HEK293 (cell line): ENCODE measurements at regions not wholly inside any gene's neighbourhood (a gene's known extent, or its start where the extent isn't known, plus 50 kb on each side); places are given as distances from the start of the nearest gene placed in this dataset.

Source experiments
- CTCF ChIA-PET: fragments of 350-600 bp; formaldehyde crosslinking; extraction: SDS; loops from one replicate; lab custom pipeline; 2021; ENCODE audit warnings: antibody characterized with exemption; lab: Yijun Ruan, JAX
- POLR2A ChIA-PET: fragments of 300-600 bp; formaldehyde crosslinking; extraction: SDS; loops from one replicate; lab custom pipeline; 2020; ENCODE audit warnings: antibody characterized with exemption, inconsistent platforms; lab: Yijun Ruan, JAX
- H3K27ac ChIP-seq: fragments of 200-500 bp; sonication (Bioruptor generic); 2 replicates; pipeline ENCODE4 v1.5.1; 2014; ENCODE audit warnings: low read depth, low read length, control low read depth, inconsistent platforms; ENCODE audit errors: extremely low read depth
- H3K36me3 ChIP-seq, 2 experiments: fragments of 200-500 bp in 1 of 2; sonication (Bioruptor generic) in 1 of 2; 1 replicate in 1 of 2; 2 replicates in 1 of 2; pipeline ENCODE4 v1.5.1; 2014 to 2017; ENCODE audit warnings: inconsistent platforms in 2 of 2, low read length in 2 of 2; ENCODE audit not compliant: control insufficient read depth in 2 of 2, insufficient read depth in 1 of 2
- H3K4me1 ChIP-seq: fragments of 200-500 bp; sonication (Bioruptor generic); 2 replicates; pipeline ENCODE4 v1.5.1; 2014; ENCODE audit warnings: mild to moderate bottlenecking, low read length, inconsistent platforms; ENCODE audit not compliant: control insufficient read depth, insufficient read depth
- H3K4me3 ChIP-seq: 2 replicates; pipeline ENCODE4 v1.5.1; 2011; ENCODE audit warnings: low read depth, mild to moderate bottlenecking, control low read depth, low read length, moderate library complexity
- H3K9me3 ChIP-seq: fragments of 200-500 bp; sonication (Bioruptor generic); 2 replicates; pipeline ENCODE4 v1.5.1; 2014; ENCODE audit warnings: low read depth, low read length, inconsistent platforms; ENCODE audit not compliant: control insufficient read depth, insufficient read depth
- AEBP2 ChIP-seq: fragments of 450-650 bp; formaldehyde crosslinking; IDR thresholded peaks from 2 replicates; pipeline ENCODE4 v1.5.1; 2016; ENCODE audit warnings: missing biosample characterization, missing genetic modification characterization, borderline replicate concordance
- EGR2 ChIP-seq: fragments of 450-650 bp; formaldehyde crosslinking; IDR thresholded peaks from 2 replicates; pipeline ENCODE4 v1.5.1; 2016; ENCODE audit warnings: low read depth, missing biosample characterization, missing genetic modification characterization
- KLF1 ChIP-seq: fragments of 450-650 bp; formaldehyde crosslinking; IDR thresholded peaks from 2 replicates; pipeline ENCODE4 v1.5.1; 2016; ENCODE audit warnings: missing biosample characterization, missing genetic modification characterization
- PRDM10 ChIP-seq: fragments of 450-650 bp; formaldehyde crosslinking; IDR thresholded peaks from 2 replicates; pipeline ENCODE4 v1.5.1; 2016; ENCODE audit warnings: missing biosample characterization, missing genetic modification characterization
- SALL2 ChIP-seq: fragments of 450-650 bp; formaldehyde crosslinking; IDR thresholded peaks from 2 replicates; pipeline ENCODE4 v1.5.0; 2017; ENCODE audit warnings: missing biosample characterization, mild to moderate bottlenecking, missing genetic modification characterization, borderline replicate concordance
- WT1 ChIP-seq: fragments of 450-650 bp; formaldehyde crosslinking; IDR thresholded peaks from 2 replicates; pipeline ENCODE4 v1.5.1; 2016; ENCODE audit warnings: missing biosample characterization, missing genetic modification characterization
- YY1 ChIP-seq: fragments of 450-650 bp; formaldehyde crosslinking; IDR thresholded peaks from 2 replicates; pipeline ENCODE4 v1.5.1; 2018; ENCODE audit warnings: missing biosample characterization, missing genetic modification characterization
- ZBTB8A ChIP-seq: fragments of 450-650 bp; formaldehyde crosslinking; IDR thresholded peaks from 2 replicates; pipeline ENCODE4 v1.5.1; 2016; ENCODE audit warnings: missing biosample characterization, missing genetic modification characterization
- ZFP3 ChIP-seq: fragments of 450-650 bp; formaldehyde crosslinking; IDR thresholded peaks from 2 replicates; pipeline ENCODE4 v1.5.1; 2016; ENCODE audit warnings: low read depth, missing biosample characterization, missing genetic modification characterization
- ZNF10 ChIP-seq: fragments of 450-650 bp; formaldehyde crosslinking; IDR thresholded peaks from 2 replicates; pipeline ENCODE4 v1.5.1; 2017; ENCODE audit warnings: missing biosample characterization, missing genetic modification characterization
- ZNF133 ChIP-seq: fragments of 450-650 bp; formaldehyde crosslinking; IDR thresholded peaks from 2 replicates; pipeline ENCODE4 v1.5.1; 2016; ENCODE audit warnings: missing biosample characterization, missing genetic modification characterization
- ZNF169 ChIP-seq: fragments of 450-650 bp; formaldehyde crosslinking; IDR thresholded peaks from 2 replicates; pipeline ENCODE4 v1.5.1; 2016; ENCODE audit warnings: missing biosample characterization, missing genetic modification characterization
- ZNF280D ChIP-seq: fragments of 450-650 bp; formaldehyde crosslinking; IDR thresholded peaks from 2 replicates; pipeline ENCODE4 v1.5.1; 2016; ENCODE audit warnings: missing biosample characterization, missing genetic modification characterization
- ZNF426 ChIP-seq: fragments of 450-650 bp; formaldehyde crosslinking; IDR thresholded peaks from 2 replicates; pipeline ENCODE4 v1.5.1; 2017; ENCODE audit warnings: missing biosample characterization, missing genetic modification characterization, mild to moderate bottlenecking, inconsistent platforms, moderate library complexity
- ZNF561 ChIP-seq: fragments of 450-650 bp; IDR thresholded peaks from 2 replicates; pipeline ENCODE4 v1.5.1; 2018; ENCODE audit warnings: missing biosample characterization, missing genetic modification characterization, borderline replicate concordance
- ZNF623 ChIP-seq: fragments of 450-650 bp; formaldehyde crosslinking; IDR thresholded peaks from 2 replicates; pipeline ENCODE4 v1.5.1; 2016; ENCODE audit warnings: missing biosample characterization, missing genetic modification characterization
- ZNF704 ChIP-seq: fragments of 450-650 bp; formaldehyde crosslinking; IDR thresholded peaks from 2 replicates; pipeline ENCODE4 v1.5.1; 2016; ENCODE audit warnings: missing biosample characterization, missing genetic modification characterization
- TF ChIP-seq, protein P1 (sequence below): fragments of 450-650 bp; formaldehyde crosslinking; IDR thresholded peaks from 2 replicates; pipeline ENCODE4 v1.5.1; 2017; ENCODE audit warnings: missing biosample characterization, missing genetic modification characterization
- TF ChIP-seq, protein P2 (sequence below): fragments of 450-650 bp; formaldehyde crosslinking; conservative IDR thresholded peaks from 2 replicates; pipeline ENCODE4 v1.5.1; 2016; ENCODE audit warnings: low read depth, missing biosample characterization, missing genetic modification characterization

GRCh38 chr6:152879681-152880080, 103.2 kb downstream of the FBXO5 start (continued):
- TF ChIP-seq ZNF280D (tag by site-specific recombination) (no peak), ZNF10 (no peak), ZNF169 (no peak), WT1 (tag by site-specific recombination) (no peak)

DNA sequence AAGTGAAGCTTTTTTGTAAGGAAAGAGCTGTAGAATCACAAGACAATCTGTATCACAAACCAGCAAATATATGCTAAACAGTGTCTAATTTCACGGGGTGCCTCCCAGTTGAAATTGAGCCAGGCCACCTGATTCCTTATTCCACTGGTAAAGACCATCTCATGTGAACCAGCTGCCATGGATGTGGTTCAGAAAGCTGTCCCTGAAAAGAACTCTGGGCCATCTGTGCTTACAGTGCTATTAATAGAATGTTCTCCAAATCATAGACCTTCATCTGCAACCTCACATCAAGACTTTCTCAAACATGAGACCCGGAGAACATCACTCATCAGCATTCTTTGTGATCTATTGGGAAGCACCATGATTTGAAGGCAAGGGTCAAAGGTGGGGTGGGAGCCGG, 89.7 kb downstream of the FBXO5 start:
- TF ChIP-seq ZBTB8A: no peak
- TF ChIP-seq AEBP2: no peak
- no peak for TF ChIP-seq EGR2 (tag by site-specific recombination)
- TF ChIP-seq ZNF426 (tag by site-specific recombination): no peak
- TF ChIP-seq ZNF133: no peak
- TF ChIP-seq ZNF704 (tag by site-specific recombination): no peak
- TF ChIP-seq, protein P1, sequence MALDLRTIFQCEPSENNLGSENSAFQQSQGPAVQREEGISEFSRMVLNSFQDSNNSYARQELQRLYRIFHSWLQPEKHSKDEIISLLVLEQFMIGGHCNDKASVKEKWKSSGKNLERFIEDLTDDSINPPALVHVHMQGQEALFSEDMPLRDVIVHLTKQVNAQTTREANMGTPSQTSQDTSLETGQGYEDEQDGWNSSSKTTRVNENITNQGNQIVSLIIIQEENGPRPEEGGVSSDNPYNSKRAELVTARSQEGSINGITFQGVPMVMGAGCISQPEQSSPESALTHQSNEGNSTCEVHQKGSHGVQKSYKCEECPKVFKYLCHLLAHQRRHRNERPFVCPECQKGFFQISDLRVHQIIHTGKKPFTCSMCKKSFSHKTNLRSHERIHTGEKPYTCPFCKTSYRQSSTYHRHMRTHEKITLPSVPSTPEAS (tag by site-specific recombination): no peak
- TF ChIP-seq ZNF623 (tag by site-specific recombination): no peak
- no peak for TF ChIP-seq YY1 (tag by site-specific recombination)
- TF ChIP-seq KLF1 (tag by site-specific recombination): no peak
- no peak for TF ChIP-seq ZFP3 (tag by site-specific recombination)
- ChIA-PET POLR2A (no interaction called here), CTCF (interaction anchor here (1.5 kb wide), 1 partner anchor 29 kb away, joined by 7 read pairs; no protein-coding TSS in a partner anchor)
- Histone ChIP-seq H3K9me3 (no peaks in the 10 kb centered on the region), H3K27ac (no peak overlapping the region), H3K36me3 (no peaks in the 10 kb centered on the region), H3K4me1 (no peaks in the 10 kb centered on the region), H3K4me3 (no peak overlapping the region)

- H3K27ac ChIP-seq: no peak overlapping the region
- H3K4me3 ChIP-seq: no peak overlapping the region
- POLR2A ChIA-PET: no interaction called here
- CTCF ChIA-PET: interaction anchor here (0.6 to 3.2 kb wide), 18 partner anchors 9 to 1036 kb away, joined by 3 to 22 read pairs (median 4); no protein-coding TSS in a partner anchor
- H3K9me3 ChIP-seq: no peaks in the 10 kb centered on the region
- no peaks in the 10 kb centered on the region for H3K4me1 ChIP-seq
- no peaks in the 10 kb centered on the region for H3K36me3 ChIP-seq
- TF ChIP-seq SALL2 (tag by site-specific recombination) (no peak), ZNF561 (tag by site-specific recombination) (no peak), PRDM10 (tag by site-specific recombination) (no peak)
- TF ChIP-seq, protein P2, sequence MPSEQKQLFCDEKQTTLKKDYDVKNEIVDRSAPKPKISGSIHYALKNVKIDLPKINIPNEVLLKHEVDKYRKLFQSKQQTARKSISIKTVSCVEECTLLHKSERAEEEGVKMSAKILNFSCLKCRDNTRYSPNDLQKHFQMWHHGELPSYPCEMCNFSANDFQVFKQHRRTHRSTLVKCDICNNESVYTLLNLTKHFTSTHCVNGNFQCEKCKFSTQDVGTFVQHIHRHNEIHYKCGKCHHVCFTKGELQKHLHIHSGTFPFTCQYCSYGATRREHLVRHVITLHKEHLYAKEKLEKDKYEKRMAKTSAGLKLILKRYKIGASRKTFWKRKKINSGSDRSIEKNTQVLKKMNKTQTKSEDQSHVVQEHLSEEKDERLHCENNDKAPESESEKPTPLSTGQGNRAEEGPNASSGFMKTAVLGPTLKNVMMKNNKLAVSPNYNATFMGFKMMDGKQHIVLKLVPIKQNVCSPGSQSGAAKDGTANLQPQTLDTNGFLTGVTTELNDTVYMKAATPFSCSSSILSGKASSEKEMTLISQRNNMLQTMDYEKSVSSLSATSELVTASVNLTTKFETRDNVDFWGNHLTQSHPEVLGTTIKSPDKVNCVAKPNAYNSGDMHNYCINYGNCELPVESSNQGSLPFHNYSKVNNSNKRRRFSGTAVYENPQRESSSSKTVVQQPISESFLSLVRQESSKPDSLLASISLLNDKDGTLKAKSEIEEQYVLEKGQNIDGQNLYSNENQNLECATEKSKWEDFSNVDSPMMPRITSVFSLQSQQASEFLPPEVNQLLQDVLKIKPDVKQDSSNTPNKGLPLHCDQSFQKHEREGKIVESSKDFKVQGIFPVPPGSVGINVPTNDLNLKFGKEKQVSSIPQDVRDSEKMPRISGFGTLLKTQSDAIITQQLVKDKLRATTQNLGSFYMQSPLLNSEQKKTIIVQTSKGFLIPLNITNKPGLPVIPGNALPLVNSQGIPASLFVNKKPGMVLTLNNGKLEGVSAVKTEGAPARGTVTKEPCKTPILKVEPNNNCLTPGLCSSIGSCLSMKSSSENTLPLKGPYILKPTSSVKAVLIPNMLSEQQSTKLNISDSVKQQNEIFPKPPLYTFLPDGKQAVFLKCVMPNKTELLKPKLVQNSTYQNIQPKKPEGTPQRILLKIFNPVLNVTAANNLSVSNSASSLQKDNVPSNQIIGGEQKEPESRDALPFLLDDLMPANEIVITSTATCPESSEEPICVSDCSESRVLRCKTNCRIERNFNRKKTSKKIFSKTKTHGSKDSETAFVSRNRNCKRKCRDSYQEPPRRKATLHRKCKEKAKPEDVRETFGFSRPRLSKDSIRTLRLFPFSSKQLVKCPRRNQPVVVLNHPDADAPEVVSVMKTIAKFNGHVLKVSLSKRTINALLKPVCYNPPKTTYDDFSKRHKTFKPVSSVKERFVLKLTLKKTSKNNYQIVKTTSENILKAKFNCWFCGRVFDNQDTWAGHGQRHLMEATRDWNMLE (tag by site-specific recombination): no peak
Observed at GRCh38 chr6:152896923-152897322, 85.9 kb downstream of the FBXO5 start.
